ENCODE measurements at regions not wholly inside any gene's neighbourhood (a gene's known extent, or its start where the extent isn't known, plus 50 kb on each side); places are given as distances from the start of the nearest gene placed in this dataset.

- TF ChIP-seq CTCF (IDR thresholded peaks at IDR 0.05) (no peak), ZFX (IDR thresholded peaks at IDR 0.05; ENCODE audit: borderline replicate concordance) (no peak)
These were observed 2021.6 kb downstream of the TP53TG3F start for GRCh38 chr16:35480988-35481387.
